GM19395 (cell line): ENCODE measurements at regions not wholly inside any gene's neighbourhood (a gene's known extent, or its start where the extent isn't known, plus 50 kb on each side); places are given as distances from the start of the nearest gene placed in this dataset.

Source experiments
- ATAC-seq: cut with Tn5 transposase; IDR thresholded peaks from one replicate; pipeline ENCODE4 v1.9.1; 2021; ENCODE audit warnings: mild to moderate bottlenecking, moderate library complexity; ENCODE audit not compliant: unreplicated experiment

- ATAC-seq, result no peak
Observed at GRCh38 chr6:22925920-22926789, 356.8 kb downstream of the HDGFL1 start.

GRCh38 chr6:22926790-22927354 lies 357.5 kb downstream of the HDGFL1 start:
- ATAC-seq, result no peak

GRCh38 chr6:22928775-22929174 lies 359.4 kb downstream of the HDGFL1 start:
- peak; percentile 41 for ATAC-seq

GRCh38 chr6:22929311-22929985 lies 360.1 kb downstream of the HDGFL1 start:
- ATAC-seq, result peak; percentile 72

GRCh38 chr6:22940581-22941290 lies 371.4 kb downstream of the HDGFL1 start:
- ATAC-seq, result no peak

- no peak for ATAC-seq
Observed at GRCh38 chr6:22942403-22942802, 373.0 kb downstream of the HDGFL1 start.

- no peak for ATAC-seq
Observed at GRCh38 chr6:22943327-22943726, 374.0 kb downstream of the HDGFL1 start.

- no peak for ATAC-seq
Observed at GRCh38 chr6:22949967-22950366, 380.6 kb downstream of the HDGFL1 start.

GRCh38 chr6:22952097-22952496 lies 382.7 kb downstream of the HDGFL1 start:
- no peak for ATAC-seq

- ATAC-seq, result peak; percentile 82
Observed at GRCh38 chr6:22954749-22955385, 385.5 kb downstream of the HDGFL1 start.

- no peak for ATAC-seq
Observed at GRCh38 chr6:22956029-22956681, 386.8 kb downstream of the HDGFL1 start.

- ATAC-seq, result peak; percentile 49
Observed at GRCh38 chr6:22958677-22959076, 389.3 kb downstream of the HDGFL1 start.

GRCh38 chr6:22959571-22959970 lies 390.2 kb downstream of the HDGFL1 start:
- ATAC-seq, result no peak

GRCh38 chr6:22964334-22964733 lies 395.0 kb downstream of the HDGFL1 start:
- ATAC-seq, result no peak

- ATAC-seq, result no peak
Observed at GRCh38 chr6:22965889-22966288, 396.5 kb downstream of the HDGFL1 start.

GRCh38 chr6:22966691-22967422 lies 397.5 kb downstream of the HDGFL1 start:
- no peak for ATAC-seq

GRCh38 chr6:22970004-22970403 lies 400.6 kb downstream of the HDGFL1 start:
- ATAC-seq, result peak; percentile 59

GRCh38 chr6:22972771-22973170 lies 403.4 kb downstream of the HDGFL1 start:
- ATAC-seq, result no peak

- ATAC-seq, result no peak
Observed at GRCh38 chr6:22975079-22975478, 405.7 kb downstream of the HDGFL1 start.

GRCh38 chr6:22980446-22980845 lies 411.1 kb downstream of the HDGFL1 start:
- ATAC-seq, result no peak
